ENCODE measurements at regions not wholly inside any gene's neighbourhood (a gene's known extent, or its start where the extent isn't known, plus 50 kb on each side); places are given as distances from the start of the nearest gene placed in this dataset.
"Not testable (repeated sequence)": the region's sequence is repeated elsewhere in the genome, so short reads cannot be mapped to it uniquely, and the experiment has no call there.

- TF ChIP-seq, protein P1, sequence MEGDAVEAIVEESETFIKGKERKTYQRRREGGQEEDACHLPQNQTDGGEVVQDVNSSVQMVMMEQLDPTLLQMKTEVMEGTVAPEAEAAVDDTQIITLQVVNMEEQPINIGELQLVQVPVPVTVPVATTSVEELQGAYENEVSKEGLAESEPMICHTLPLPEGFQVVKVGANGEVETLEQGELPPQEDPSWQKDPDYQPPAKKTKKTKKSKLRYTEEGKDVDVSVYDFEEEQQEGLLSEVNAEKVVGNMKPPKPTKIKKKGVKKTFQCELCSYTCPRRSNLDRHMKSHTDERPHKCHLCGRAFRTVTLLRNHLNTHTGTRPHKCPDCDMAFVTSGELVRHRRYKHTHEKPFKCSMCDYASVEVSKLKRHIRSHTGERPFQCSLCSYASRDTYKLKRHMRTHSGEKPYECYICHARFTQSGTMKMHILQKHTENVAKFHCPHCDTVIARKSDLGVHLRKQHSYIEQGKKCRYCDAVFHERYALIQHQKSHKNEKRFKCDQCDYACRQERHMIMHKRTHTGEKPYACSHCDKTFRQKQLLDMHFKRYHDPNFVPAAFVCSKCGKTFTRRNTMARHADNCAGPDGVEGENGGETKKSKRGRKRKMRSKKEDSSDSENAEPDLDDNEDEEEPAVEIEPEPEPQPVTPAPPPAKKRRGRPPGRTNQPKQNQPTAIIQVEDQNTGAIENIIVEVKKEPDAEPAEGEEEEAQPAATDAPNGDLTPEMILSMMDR (IDR thresholded peaks at IDR 0.05; ENCODE audit: low read depth, low read length) = no peak
- Histone ChIP-seq H3K4me1 (ENCODE audit: low read depth) (peaks cover 8% of the 10 kb centered on the region), H3K27ac (no peak overlapping the region), H3K9me3 (ENCODE audit: low read depth) (no peaks in the 10 kb centered on the region), H3K27me3 (no peaks in the 10 kb centered on the region), H3K4me3 (no peak overlapping the region), H3K36me3 (no peaks in the 10 kb centered on the region)
- no peak for DNase-seq (ENCODE audit: low read depth in 1 of 2, low spot score in 1 of 2)
These were observed 95.3 kb upstream of the OR9G4 start for GRCh38 chr11:56843816-56844215.

DNA sequence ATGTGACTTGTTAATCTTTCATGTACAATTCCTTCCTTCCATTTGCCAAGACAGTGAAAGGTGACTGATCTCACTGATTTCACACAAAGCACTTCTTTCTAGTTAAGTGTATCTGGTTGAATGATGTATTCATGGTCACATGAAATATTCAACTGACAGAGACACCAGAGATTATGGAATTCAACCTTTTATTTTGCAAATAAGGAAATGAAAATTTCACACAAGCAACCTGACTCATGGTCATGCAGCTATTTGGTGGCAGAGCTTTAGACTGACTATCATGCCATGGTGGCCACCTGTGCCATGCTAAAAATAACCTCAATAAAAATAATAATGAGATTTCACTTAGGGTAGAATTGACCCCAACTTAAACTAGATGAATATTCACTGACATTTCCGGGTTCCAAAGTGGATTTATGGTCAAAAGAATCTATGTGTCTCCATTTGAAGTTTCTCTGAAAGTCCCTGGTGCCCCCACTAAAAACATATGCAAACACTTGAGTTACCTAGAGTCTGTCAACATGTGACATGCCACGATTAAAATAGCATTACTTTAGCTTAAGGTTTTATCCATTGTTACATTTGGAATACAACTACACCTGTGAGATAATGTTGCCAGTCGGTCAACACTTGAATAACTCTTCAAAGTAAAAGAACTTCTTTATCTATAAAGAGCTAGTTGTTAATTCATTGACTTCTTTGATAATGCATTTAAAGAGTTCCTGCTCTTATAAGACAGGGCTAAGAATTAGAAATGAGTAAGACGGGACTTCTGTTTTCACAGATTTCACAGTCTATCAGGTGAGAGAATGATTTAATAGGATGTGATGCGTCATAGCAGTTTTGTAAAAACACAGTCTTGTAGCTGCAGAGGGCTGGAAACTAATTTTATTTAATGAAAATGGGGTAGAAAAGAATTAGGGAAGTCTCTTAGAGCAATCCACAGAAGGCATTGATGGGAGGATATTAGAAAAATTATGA, 94.6 kb upstream of the OR9G4 start:
- Histone ChIP-seq H3K36me3 (no peaks in the 10 kb centered on the region), H3K4me3 (no peak overlapping the region), H3K27me3 (no peaks in the 10 kb centered on the region), H3K4me1 (ENCODE audit: low read depth) (peaks cover 8% of the 10 kb centered on the region), H3K27ac (no peak overlapping the region), H3K9me3 (ENCODE audit: low read depth) (no peaks in the 10 kb centered on the region)
- no peak for DNase-seq (ENCODE audit: low read depth in 1 of 2, low spot score in 1 of 2)
- TF ChIP-seq, protein P1 (IDR thresholded peaks at IDR 0.05; ENCODE audit: low read depth, low read length) = no peak

DNA sequence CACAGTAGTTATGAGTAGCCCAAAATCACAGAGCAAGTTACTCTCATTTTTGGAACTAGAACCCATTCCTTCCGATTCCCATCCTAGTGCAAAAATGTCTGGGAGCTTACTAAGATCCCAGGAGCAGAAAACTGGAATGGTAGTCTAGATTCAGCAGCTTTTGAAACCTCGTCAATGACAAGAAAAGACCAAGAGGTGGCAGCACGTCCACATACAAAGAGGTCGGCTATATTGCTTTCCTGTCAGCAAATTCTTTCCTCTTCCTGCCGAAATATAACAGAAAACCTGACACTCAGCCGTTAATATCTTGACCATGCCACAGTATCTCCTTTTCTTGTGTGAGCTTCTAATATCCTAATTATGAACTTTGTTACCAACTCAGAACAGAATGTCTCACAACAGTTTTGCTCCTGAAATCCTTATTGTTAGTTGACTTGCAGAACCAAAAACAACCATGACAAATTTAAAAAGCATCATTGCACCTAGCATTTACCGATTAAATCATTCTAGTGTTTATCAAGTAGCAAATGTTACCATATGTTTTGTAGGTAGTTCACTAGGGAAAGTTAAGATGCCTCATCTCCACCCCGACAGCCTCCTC, 92.8 kb upstream of the OR9G4 start:
- Histone ChIP-seq H3K36me3 (no peaks in the 10 kb centered on the region), H3K27me3 (no peaks in the 10 kb centered on the region), H3K4me1 (ENCODE audit: low read depth) (peaks cover 8% of the 10 kb centered on the region), H3K9me3 (ENCODE audit: low read depth) (no peaks in the 10 kb centered on the region), H3K4me3 (no peak overlapping the region), H3K27ac (no peak overlapping the region)
- peak; percentile 78 to 79 for DNase-seq (ENCODE audit: low read depth in 1 of 2, low spot score in 1 of 2)
- TF ChIP-seq, protein P1 (IDR thresholded peaks at IDR 0.05; ENCODE audit: low read depth, low read length) = peak; percentile 73

- H3K27ac ChIP-seq; H3K4me1 ChIP-seq (ENCODE audit: low read depth); DNase-seq (ENCODE audit: low read depth in 1 of 2, low spot score in 1 of 2): not testable (repeated sequence)
These were observed 78.9 kb upstream of the OR9G4 start for GRCh38 chr11:56827357-56827756.

GRCh38 chr11:56819916-56820315, 71.4 kb upstream of the OR9G4 start:
- H3K27me3 ChIP-seq = no peaks in the 10 kb centered on the region
- TF ChIP-seq, protein P1 (IDR thresholded peaks at IDR 0.05; ENCODE audit: low read depth, low read length) = no peak
- no peak overlapping the region for H3K27ac ChIP-seq
- no peak for DNase-seq (ENCODE audit: low read depth in 1 of 2, low spot score in 1 of 2)
- no peak overlapping the region for H3K4me3 ChIP-seq
- H3K9me3 ChIP-seq (ENCODE audit: low read depth) = no peaks in the 10 kb centered on the region
- no peaks in the 10 kb centered on the region for H3K4me1 ChIP-seq (ENCODE audit: low read depth)
- no peaks in the 10 kb centered on the region for H3K36me3 ChIP-seq

More at GRCh38 chr11:56827357-56827756, 78.9 kb upstream of the OR9G4 start:
- not testable (repeated sequence) for H3K36me3 ChIP-seq; H3K27me3 ChIP-seq; H3K4me3 ChIP-seq; H3K9me3 ChIP-seq (ENCODE audit: low read depth)

GRCh38 chr11:56817661-56818060, 69.2 kb upstream of the OR9G4 start:
- DNase-seq (ENCODE audit: low read depth in 1 of 2, low spot score in 1 of 2) = no peak
- Histone ChIP-seq H3K4me1 (ENCODE audit: low read depth) (no peaks in the 10 kb centered on the region), H3K36me3 (no peaks in the 10 kb centered on the region), H3K4me3 (no peak overlapping the region), H3K9me3 (ENCODE audit: low read depth) (no peaks in the 10 kb centered on the region), H3K27ac (no peak overlapping the region), H3K27me3 (no peaks in the 10 kb centered on the region)
- TF ChIP-seq, protein P1 (IDR thresholded peaks at IDR 0.05; ENCODE audit: low read depth, low read length) = no peak
